ENCODE measurements at regions not wholly inside any gene's neighbourhood (a gene's known extent, or its start where the extent isn't known, plus 50 kb on each side); places are given as distances from the start of the nearest gene placed in this dataset.

- TF ChIP-seq CTCF (IDR thresholded peaks at IDR 0.05) (no peak), POLR2A (IDR thresholded peaks at IDR 0.05) (no peak)
Observed at GRCh38 chr5:2194236-2194555, 311.5 kb upstream of the IRX4 start.

Data from body of pancreas (tissue), 4 donors.